Activated CD4-positive, alpha-beta T cell treated with anti-CD3 and anti-CD28 coated beads for 48 hours (primary cell): ENCODE measurements at regions not wholly inside any gene's neighbourhood (a gene's known extent, or its start where the extent isn't known, plus 50 kb on each side); places are given as distances from the start of the nearest gene placed in this dataset.
"Not testable (repeated sequence)": the region's sequence is repeated elsewhere in the genome, so short reads cannot be mapped to it uniquely, and the experiment has no call there.

Experiments
- DNase-seq: peaks from one replicate; pipeline ENCODE4 v3.0.0-alpha.2; 2020

DNA sequence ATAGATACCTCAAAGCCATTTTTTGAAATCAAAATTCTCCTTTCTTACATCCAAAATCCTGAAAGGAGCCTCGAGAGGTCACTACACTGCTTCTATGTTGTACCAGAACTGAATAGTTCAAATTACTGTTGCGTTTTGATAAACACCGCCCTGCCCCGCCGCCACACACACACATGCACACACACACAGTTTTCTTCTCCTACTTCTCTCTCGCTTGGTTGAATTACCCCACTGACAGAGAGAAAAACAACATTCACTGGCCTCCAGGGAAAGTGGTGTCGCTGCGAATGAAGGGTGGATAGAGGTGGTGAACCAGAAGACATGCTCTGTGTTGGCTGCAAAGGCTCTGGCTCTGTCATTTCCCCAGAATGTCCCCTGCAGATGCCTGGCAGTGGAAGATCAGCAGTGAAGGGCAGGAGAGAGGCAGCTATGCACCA is 183.4 kb upstream of the RFC3 start:
- DNase-seq: no peak

DNA sequence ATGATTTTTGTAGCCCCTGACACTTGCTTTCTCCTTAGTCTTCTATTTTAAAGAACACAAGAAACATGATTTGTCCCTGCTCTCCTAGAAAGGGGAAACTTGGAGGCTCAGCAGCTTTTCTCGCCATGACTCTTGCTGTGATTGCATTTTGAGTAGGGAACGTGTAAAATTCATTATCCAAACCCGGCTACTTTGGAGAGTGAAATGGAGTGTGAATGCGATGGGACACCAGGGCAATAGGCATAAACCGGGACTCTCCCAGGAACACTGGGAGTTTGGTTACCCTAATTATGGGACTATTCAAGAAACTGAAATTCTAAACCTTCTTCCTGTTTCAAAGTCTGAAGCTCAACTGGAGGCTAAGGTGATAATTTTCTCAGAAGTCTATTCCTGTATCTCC is 181.7 kb upstream of the RFC3 start:
- no peak for DNase-seq

DNA sequence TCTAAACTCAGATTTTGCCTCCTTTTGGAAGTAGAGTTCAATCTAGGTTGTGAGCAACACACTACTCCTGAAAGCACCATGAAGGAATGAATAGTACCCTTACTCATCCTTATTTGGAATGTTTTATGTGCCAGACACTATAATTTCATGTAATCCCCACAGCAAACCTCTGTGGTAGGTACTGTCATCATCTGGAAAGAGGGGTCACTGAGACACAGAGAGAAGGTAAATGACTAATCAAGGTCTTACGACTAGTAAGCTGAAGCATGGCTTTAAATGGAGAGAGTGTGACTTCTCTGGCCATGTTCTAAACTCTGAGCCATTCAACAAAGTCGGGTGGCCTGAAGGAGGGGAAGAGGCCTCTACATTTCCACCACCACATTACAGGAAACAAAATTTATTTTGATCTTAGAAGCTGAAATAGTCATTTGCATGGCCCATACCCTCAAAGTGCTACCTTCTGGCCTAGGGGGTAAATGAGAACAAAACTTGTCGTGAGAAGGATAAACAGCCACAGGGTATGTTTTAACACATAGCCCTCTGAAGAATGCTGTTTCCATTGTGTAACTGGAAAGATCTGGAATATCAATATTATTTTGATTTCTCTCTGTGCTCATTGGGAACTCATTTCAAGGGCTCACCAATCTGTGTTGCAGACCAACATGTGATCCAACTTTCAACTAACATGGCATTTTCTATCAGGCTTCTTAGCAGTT is 180.8 kb upstream of the RFC3 start:
- no peak for DNase-seq

DNA sequence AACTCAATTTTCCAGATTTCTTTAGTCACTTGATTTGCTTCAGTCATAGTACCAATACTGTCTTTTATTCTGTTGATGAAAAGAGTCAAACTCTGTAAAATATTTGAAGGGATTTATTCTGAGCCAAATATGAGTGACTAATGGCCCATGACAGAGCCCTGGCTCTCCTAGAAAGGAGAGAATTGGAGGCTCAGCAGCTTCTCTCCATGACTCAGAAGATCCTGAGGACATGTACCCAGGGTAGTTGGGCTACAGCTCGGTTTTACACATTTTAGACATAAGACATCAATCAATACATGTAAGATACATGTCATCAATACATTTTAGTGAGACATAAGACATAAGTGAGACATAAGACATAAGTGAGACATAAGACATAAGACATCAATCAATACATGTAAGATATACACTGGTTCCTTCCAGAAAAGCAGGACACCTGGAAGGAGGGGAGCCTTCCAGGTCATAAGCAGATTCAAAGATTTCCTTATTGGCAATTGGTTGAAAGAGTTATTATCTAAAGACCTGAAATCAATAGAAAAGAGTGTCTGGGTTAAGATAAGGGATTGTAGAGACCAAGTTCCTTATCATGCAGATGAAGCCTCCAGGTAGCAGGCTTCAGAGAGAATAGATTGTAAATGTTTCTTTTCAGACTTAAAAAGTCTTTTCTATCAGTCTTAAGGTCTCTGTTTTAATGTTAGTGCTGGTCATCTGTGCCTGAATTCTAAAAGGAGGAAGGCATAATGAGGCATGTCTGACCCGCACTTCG is 179.8 kb upstream of the RFC3 start:
- no peak for DNase-seq

DNA sequence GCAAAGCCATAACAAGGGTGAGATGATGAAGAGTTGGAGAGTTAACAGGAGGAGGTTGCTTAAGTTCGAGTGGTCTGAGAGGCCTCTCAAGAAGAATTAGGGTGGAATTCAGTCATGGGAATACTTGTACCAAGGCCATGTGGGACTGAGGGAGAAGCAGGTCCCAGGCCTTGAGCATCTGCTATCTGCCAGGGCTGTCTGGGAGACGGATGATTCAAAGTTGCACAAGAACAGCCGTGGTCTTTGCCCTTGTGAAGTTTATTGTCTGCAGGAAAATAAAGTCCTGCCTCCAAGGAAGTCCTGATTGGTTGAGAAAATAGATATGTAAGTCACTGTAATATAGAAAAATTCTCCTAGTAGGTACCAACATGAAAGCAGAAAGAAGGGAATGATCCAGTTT is 178.8 kb upstream of the RFC3 start:
- no peak for DNase-seq

DNA sequence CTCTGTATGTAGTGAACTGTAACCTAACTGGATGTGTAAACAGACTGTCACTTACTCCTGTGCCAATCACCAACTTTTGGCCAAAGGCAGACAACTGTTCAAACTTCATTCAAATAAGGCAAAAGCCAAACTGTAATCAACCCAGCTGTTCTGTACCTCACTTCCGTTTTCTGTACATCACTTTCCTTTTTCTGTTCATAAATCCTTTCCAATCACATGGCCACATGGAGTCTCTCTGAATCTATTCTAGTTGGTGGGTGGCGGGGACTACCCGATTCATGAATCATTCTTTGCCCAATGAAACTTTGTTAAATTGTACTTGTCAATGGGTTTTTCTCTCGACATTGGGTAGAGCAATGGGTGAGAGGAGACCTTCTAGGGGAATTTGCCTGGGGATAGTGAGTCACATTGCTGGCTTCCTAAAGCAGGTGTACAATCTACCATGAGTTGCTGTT is 178.3 kb upstream of the RFC3 start:
- peak; percentile 74 for DNase-seq

DNA sequence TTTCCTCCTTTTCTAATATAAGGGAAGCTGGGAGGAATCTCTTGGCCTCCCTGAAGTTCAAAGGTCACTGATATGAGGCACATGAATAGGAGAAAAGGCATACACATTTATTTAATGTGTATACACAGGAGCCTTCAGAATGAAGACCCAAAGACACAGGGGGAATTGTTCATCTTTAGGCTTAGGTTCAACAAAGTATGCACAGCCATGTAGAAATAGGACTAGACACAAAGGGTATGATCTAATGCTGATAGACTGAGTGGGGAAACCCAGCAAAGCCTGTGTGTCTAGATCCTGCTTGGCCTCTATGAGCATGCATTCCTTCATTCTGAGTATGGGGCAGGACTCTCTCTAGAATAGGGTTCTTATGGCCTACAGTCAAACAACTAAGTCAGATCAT is 177.1 kb upstream of the RFC3 start:
- DNase-seq: no peak

DNA sequence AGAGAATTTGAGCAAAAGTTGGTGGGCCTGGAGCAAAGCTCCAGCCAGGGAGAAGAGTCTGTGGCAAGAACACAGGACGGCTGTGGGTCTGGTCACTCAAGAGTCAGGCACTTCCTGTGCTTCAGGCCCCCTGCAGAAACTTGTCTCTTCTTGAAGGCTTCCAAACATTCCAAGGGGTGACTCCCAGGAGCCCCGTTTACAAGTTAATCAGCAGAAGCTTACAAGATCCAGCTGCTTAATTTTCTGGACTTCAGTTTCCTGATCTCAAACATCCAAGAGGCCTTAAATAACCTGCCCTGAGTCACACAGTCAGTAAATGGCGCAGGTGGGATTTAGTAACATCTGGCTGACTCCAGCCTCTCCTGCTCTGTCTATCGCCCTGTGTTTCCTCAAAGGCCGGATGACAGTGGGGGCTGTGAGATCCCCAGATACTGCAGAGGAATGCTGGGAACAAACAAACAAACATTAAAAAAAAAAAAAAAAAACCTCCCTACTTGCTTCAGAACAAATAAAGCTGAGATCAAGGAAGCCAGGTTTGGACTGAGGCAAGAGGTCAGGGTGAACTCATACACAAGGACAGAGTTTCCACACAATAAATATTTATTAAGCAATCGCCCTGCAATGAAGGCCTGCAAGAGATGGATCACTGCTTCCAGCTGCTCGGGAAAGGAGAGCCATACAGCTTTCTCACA is 175.4 kb upstream of the RFC3 start:
- DNase-seq: no peak

DNA sequence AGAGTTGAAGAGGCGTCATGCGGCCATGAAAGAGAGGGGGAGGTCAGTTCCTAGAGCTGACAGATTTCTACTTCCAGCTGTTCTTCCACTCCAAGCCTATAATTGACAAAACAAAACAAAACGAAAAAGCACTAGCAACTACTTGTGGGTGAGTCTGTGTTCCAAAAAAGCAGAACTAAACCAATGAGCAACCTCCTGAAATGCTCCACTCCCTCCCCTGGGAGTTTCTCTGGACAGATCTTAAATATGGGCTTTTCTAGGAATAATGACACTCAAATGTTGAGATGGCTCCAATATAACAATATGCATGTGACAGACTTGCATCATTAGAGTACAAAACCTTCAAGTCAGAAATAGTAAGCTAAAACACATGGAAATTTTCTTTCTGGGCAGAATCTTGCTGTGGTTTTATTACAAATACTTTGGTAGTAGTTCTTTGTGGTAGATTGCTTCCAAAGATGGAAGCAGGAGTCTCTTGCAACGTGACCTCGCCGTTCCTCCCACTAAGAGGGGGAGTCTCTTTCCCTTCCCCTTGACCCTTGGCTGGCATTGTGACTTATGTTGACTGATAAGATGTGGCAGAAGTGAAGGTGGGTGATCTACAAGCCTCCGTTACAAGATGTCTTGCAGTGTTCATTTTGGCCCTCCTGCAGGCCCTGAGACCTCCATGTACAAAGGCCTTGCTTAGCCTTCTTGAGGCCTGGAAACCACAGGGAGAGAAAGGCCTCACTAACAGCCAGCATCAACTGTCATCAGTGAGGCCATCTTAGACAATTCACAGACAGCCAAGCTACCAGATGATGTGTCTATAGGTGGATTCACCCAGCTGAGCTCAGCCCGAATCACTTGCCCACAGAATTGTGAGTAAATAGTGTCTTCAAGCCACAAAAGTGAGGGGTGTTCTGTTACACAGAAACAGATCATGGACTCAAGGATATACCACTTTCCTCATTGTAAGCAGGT is 173.1 kb upstream of the RFC3 start:
- DNase-seq: peak; percentile 30

DNA sequence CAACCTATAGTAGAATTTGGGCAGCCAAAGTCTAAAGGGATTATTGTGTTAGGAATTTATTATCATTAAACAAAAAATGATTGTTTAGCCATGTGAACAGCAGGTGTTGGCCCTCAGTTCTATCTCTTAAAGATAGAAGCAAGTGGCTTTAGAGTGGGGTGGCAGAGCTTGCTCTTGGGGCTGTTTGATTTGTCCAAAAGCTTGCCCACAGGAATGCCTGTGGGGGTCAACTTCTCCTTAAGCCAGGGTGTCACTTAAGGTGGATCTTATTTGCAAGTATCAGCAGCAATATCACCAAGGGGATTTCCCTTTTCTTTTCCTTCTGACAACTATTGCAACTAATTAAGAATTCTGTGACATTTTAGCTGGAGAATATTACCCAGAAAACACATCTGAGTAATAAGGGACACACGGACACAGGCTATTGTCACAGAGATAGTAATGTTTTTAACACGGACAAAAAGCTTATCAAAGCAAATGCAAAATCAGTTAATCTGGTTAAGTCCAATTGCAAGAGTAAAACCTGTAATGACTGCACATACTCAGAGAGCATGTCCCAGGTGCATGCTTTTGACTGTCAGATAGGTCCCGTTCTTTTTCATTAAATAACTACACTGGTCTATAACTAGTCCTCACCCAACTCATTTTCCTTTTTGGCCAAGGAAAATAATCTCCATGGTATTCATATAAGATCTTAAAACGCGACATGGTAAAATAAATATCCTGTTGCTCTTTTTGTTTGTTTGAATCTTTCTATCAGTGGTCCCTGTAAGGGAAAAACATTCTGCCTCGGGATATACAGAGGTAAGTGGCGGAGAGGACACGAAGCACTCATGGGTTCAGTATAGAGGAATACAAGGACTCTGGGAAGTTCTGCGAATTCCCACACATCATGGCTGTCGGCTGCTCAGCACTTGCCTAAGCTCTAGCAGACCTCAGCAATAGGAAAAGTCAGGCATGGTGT is 172.1 kb upstream of the RFC3 start:
- DNase-seq: no peak

DNA sequence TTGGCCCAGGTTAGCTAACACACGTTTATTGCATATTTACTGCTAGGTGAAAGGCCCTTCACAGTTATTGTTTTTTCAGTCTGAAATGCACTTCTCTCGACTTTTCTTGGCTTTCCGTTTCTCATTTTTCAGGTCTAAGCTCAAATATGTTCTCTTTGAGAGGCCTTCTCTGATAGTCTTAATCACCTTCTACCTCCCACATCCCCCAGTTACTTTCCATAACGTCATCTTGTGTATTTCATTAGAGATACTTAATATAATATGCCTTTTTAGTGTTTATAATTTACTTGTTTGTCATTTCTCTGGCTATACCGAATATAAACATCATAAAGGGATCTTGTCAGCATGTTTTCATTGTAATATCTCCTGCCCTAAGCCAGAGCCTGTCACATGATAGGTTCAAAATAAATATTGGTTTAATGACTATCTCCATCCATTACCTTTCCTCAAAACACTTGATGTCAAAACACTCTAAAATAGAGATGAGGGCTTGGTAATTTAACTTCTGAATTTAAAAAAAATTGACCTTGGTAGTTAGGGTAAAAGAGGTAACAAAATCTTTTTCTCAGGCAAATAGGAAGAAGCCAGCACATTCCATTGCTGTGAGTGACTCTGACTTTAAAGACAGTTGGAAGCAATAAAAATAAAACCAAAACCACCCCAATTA is 168.6 kb upstream of the RFC3 start:
- DNase-seq: no peak

DNA sequence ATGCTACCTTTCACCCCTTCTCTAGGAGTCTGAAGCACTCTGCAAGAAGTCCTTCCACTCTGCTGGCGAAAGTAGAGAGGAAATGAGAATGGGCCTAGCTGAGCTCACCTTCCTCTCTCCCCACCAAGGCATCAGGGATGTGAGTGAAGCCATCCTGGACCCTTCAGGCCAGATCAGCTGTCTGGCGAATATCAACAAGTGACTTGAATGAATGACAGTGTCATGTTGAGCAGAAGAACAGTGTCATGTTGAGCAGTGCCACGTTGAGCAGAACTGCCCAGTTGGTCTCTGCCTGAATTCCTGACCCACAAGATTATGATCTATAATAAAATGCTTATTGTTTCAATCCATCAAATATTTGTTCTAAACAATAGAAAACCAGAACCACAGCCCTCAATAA is 166.2 kb upstream of the RFC3 start:
- DNase-seq: no peak

DNA sequence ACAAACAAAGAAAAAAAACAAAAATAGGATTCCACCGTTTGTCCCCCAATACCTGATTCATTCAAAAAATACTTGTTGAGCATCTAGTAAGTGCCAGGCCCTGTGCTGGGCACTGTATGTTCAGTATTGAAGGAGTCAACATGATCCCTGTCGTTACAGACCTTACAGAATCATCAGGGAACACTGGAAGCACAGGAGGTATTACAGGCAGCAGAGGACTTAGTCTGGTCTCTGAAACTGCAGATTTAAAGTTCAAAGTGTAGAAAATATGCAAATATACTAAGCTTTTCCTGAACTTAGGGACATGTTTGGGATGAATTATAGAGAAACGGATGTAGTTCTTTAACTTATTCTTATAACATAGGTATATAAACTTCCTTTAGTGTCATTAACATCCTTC is 160.7 kb upstream of the RFC3 start:
- DNase-seq: no peak

DNA sequence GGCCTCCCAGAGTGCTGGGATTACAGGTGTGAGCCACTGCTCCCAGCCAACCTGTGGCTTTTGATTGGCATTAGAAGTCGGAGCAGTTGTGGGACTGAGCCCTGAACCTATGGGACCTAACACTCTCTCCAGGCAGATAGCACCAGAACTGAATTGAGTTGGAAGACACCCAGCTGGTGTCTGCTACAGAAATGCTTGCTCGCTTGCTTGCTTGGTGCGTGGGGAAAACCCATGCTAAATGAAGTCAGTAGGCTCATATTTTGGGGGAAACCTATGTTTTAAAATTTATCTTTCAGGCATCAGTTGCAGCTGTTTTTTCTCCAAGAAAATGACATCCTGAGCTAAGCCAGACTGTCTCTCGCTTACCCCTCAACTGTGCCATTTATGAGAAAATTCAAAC is 158.5 kb upstream of the RFC3 start:
- no peak for DNase-seq

DNA sequence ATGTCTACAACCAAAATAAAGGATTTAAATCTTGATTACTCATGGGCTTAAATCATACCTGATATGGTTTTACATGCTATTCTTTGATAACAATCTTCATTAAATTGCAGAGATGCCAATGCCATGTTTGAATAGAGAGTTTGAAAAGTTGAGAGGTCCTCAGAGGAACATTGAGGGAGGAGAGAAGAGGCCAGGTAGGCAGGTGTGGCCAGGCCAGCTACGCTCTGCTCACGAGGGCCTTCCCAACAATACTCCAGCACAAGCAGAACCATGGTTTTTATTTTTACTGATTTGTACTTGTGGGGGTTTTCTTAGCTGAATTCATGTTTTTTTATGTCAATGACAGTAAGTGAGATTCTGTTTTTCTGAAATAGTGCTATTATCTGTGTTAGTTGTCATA is 158.1 kb upstream of the RFC3 start:
- no peak for DNase-seq

DNA sequence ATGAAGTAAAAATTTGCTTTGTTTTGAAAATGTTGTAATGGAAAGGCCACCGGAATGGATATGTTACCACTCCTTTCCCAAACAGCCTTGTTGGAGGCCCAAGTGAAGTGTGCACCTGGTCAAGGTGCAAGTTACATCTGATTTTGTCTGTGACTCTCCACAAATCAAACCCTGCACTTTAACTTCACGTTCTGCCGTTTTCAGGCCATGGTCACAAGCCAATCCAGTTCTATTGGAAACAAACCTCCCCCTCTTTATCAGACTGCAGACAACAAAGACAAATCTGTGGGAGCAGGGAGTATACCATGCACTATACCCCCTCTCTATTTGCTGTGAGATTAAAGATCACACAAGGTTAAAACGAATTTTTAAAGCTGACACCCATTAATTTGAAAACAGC is 155.6 kb upstream of the RFC3 start:
- no peak for DNase-seq

DNA sequence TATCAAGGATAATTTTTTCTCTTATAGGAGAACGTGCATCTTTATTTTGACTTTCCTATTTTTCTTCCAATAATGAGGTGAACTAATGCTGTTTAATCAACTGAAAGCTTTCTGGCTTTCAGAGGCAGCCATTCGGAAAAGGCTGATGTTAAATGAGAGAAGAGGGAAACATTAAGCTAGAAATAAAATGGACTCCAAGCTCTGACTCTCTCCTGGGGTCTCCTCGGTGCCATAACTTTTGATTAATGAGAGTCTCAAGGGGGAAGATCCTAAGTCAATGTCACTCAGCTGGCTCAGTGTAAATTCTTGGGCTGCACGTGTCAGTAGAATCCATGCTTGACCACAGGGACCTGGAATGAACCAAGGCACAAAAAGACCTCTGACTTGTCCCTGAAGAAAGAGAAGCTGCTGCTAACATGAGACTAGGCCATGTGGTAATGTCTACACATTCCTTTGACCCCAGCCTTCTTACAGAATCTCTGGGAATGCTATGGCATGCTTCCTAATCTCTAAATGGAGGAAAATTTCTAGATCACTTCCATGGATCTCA is 152.2 kb upstream of the RFC3 start:
- DNase-seq: no peak

DNA sequence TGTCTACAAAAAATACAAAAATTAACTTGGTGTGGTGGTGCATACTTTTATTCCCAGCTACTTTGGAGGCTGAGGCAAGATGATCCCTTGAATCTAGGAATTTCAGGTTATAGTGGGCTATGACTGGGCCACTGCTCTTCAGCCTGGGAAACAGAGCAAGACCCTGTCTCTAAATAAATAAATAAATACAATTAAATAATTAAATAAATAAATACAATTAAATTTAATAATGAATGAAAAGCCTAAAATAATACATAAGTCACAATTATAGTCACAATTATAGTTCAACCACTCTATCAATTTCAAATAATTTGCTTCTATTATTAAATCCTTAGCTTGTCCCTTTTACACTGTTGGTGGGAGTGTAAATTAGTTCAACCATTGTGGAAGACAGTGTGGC is 146.4 kb upstream of the RFC3 start:
- DNase-seq: no peak

DNA sequence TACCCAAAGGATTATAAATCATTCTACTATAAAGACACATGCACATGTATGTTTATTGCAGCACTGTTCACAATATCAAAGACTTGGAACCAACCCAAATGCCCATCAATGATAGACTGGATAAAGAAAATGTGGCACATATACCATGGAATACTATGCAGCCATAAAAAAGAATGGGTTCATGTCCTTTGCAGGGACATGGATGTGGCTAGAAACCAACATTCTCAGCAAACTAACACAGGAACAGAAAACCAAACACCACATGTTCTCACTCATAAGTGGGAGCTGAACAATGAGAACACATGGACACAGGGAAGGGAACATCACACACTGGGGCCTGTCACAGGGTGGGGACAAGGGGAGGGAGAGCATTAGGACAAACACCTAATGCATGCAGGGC is 145.9 kb upstream of the RFC3 start:
- not testable (repeated sequence) for DNase-seq
